ENCODE measurements at regions not wholly inside any gene's neighbourhood (a gene's known extent, or its start where the extent isn't known, plus 50 kb on each side); places are given as distances from the start of the nearest gene placed in this dataset.

DNA sequence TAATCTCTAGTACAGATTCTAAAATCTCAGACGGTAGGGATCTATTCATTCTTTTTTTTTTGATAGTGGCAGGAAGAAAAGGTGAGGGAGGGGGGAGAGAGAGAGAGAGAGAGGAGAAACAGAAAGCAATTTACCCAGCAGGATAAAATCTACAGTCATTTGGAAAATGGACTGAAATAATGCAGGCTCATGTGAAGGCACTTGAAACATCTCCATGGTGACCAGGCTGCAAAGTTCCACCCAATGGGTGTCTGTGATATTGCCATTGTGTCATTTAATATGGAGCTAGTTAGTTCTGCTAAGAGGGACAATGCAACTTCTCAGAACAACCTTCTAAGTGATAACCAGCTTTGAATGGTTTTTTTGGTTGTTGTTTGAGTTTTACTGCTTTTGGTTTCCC lies 165.2 kb upstream of the RAG2 start:
- no peak overlapping the region for H3K27ac Mint-ChIP-seq (ENCODE audit: unreplicated experiment)
- no peaks in the 10 kb centered on the region for H3K4me1 Mint-ChIP-seq (ENCODE audit: low read depth, unreplicated experiment)
- CTCF ChIA-PET = interaction anchor here (1.0 kb wide), 1 partner anchor 16 kb away, joined by 4 read pairs; no protein-coding TSS in a partner anchor
- no peak for DNase-seq
- intact Hi-C loops (cut with micrococcal nuclease; ENCODE audit: unreplicated experiment) = no loop called here
- no peak for TF ChIP-seq CTCF (IDR thresholded peaks at IDR 0.05; ENCODE audit: unreplicated experiment)
- BruUV-seq (replicated peaks) = no TSS peak
- peaks cover 4% of the 10 kb centered on the region for H3K9me3 Mint-ChIP-seq (ENCODE audit: low read depth, unreplicated experiment)
- no peaks in the 10 kb centered on the region for H3K36me3 Mint-ChIP-seq (ENCODE audit: insufficient read depth, unreplicated experiment)
- H3K27me3 Mint-ChIP-seq (ENCODE audit: unreplicated experiment) = no peaks in the 10 kb centered on the region
- H3K4me3 Mint-ChIP-seq (ENCODE audit: low read depth, unreplicated experiment) = no peak overlapping the region

- no TSS peak for BruUV-seq (replicated peaks)
- H3K4me1 Mint-ChIP-seq (ENCODE audit: low read depth, unreplicated experiment) = peaks cover 8% of the 10 kb centered on the region
- H3K4me3 Mint-ChIP-seq (ENCODE audit: low read depth, unreplicated experiment) = no peak overlapping the region
- CTCF ChIA-PET = no interaction called here
- no peak for DNase-seq
- no peak for TF ChIP-seq CTCF (IDR thresholded peaks at IDR 0.05; ENCODE audit: unreplicated experiment)
- H3K27me3 Mint-ChIP-seq (ENCODE audit: unreplicated experiment) = no peaks in the 10 kb centered on the region
- no peaks in the 10 kb centered on the region for H3K36me3 Mint-ChIP-seq (ENCODE audit: insufficient read depth, unreplicated experiment)
- intact Hi-C loops (cut with micrococcal nuclease; ENCODE audit: unreplicated experiment) = no loop called here
- H3K27ac Mint-ChIP-seq (ENCODE audit: unreplicated experiment) = no peak overlapping the region
- H3K9me3 Mint-ChIP-seq (ENCODE audit: low read depth, unreplicated experiment) = peaks cover 4% of the 10 kb centered on the region
Observed at GRCh38 chr11:36757075-36757474, 159.0 kb upstream of the RAG2 start.

- no peak for DNase-seq
- Mint-ChIP-seq H3K4me1 (ENCODE audit: low read depth, unreplicated experiment) (peaks cover 8% of the 10 kb centered on the region), H3K4me3 (ENCODE audit: low read depth, unreplicated experiment) (no peak overlapping the region), H3K9me3 (ENCODE audit: low read depth, unreplicated experiment) (no peaks in the 10 kb centered on the region), H3K36me3 (ENCODE audit: insufficient read depth, unreplicated experiment) (no peaks in the 10 kb centered on the region), H3K27ac (ENCODE audit: unreplicated experiment) (no peak overlapping the region), H3K27me3 (ENCODE audit: unreplicated experiment) (no peaks in the 10 kb centered on the region)
- CTCF ChIA-PET = no interaction called here
- BruUV-seq (replicated peaks) = no TSS peak
- intact Hi-C loops (cut with micrococcal nuclease; ENCODE audit: unreplicated experiment) = no loop called here
- no peak for TF ChIP-seq CTCF (IDR thresholded peaks at IDR 0.05; ENCODE audit: unreplicated experiment)
Observed at GRCh38 chr11:36753960-36754359, 155.9 kb upstream of the RAG2 start.

DNA sequence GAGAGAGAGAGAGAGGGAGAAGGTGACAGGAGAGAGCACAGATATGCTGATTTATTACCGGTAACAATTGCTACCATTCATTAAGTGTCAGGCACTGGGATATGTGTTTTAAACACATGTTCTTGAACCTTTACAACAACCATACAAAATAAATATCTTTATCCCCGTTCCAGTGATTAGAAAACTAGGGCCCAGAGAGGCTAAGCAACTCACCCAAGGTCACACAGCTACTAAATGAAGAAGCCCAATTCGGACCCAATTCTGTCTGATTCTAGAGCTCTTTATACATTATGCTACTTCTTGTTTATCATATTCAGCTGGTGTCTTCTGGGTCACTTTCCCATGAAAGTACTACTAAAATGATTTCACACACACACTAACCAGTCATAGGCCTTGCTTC lies 154.0 kb upstream of the RAG2 start:
- no TSS peak for BruUV-seq (replicated peaks)
- Mint-ChIP-seq H3K27me3 (ENCODE audit: unreplicated experiment) (no peaks in the 10 kb centered on the region), H3K36me3 (ENCODE audit: insufficient read depth, unreplicated experiment) (no peaks in the 10 kb centered on the region), H3K4me3 (ENCODE audit: low read depth, unreplicated experiment) (no peak overlapping the region), H3K27ac (ENCODE audit: unreplicated experiment) (no peak overlapping the region), H3K4me1 (ENCODE audit: low read depth, unreplicated experiment) (peaks cover 14% of the 10 kb centered on the region), H3K9me3 (ENCODE audit: low read depth, unreplicated experiment) (no peaks in the 10 kb centered on the region)
- intact Hi-C loops (cut with micrococcal nuclease; ENCODE audit: unreplicated experiment) = no loop called here
- CTCF ChIA-PET = no interaction called here
- DNase-seq = no peak
- no peak for TF ChIP-seq CTCF (IDR thresholded peaks at IDR 0.05; ENCODE audit: unreplicated experiment)

Data from Calu3 (cell line).